IMR-90 (cell line): ENCODE measurements at regions not wholly inside any gene's neighbourhood (a gene's known extent, or its start where the extent isn't known, plus 50 kb on each side); places are given as distances from the start of the nearest gene placed in this dataset.

Experiments
- CEBPB ChIP-seq: IDR thresholded peaks from 2 replicates; pipeline ENCODE4 v1.6.1; 2012; ENCODE audit warnings: low read depth, low read length, improper control_type of control experiment
- CHD1 ChIP-seq: IDR thresholded peaks from 2 replicates; pipeline ENCODE4 v1.6.1; 2012; ENCODE audit warnings: low read depth, low read length, improper control_type of control experiment
- MAFK ChIP-seq: IDR thresholded peaks from 2 replicates; pipeline ENCODE4 v1.6.1; 2012; ENCODE audit warnings: low read depth, low read length, improper control_type of control experiment
- MAZ ChIP-seq: IDR thresholded peaks from 2 replicates; pipeline ENCODE4 v1.6.1; 2012; ENCODE audit warnings: low read depth, mild to moderate bottlenecking, low read length, improper control_type of control experiment, moderate library complexity, borderline replicate concordance
- MXI1 ChIP-seq: IDR thresholded peaks from 2 replicates; pipeline ENCODE4 v1.6.1; 2012; ENCODE audit warnings: low read depth, mild to moderate bottlenecking, low read length, moderate library complexity, borderline replicate concordance
- POLR2A ChIP-seq: IDR thresholded peaks from 2 replicates; pipeline ENCODE4 v1.6.1; 2012; ENCODE audit warnings: mild to moderate bottlenecking, low read depth, low read length
- RAD21 ChIP-seq: IDR thresholded peaks from 2 replicates; pipeline ENCODE4 v1.6.1; 2012; ENCODE audit warnings: low read length, improper control_type of control experiment
- RCOR1 ChIP-seq: IDR thresholded peaks from 2 replicates; pipeline ENCODE4 v1.6.1; 2012; ENCODE audit warnings: mild to moderate bottlenecking, low read length, improper control_type of control experiment; ENCODE audit not compliant: insufficient replicate concordance
- SMC3 ChIP-seq: fragments of 150-350 bp; IDR thresholded peaks from 2 replicates; pipeline ENCODE4 v1.6.1; 2016; ENCODE audit warnings: low read depth, mild to moderate bottlenecking, antibody characterized with exemption, low read length, moderate library complexity
- TF ChIP-seq, protein P1 (sequence below): fragments of 150-350 bp; IDR thresholded peaks from 2 replicates; pipeline ENCODE4 v1.6.1; 2017; ENCODE audit warnings: mild to moderate bottlenecking, antibody characterized with exemption, low read length, low read depth
- TF ChIP-seq, protein P2 (sequence below): conservative IDR thresholded peaks from 2 replicates; pipeline ENCODE4 v1.5.1; 2012; ENCODE audit warnings: mild to moderate bottlenecking, low read depth, low read length, improper control_type of control experiment

DNA sequence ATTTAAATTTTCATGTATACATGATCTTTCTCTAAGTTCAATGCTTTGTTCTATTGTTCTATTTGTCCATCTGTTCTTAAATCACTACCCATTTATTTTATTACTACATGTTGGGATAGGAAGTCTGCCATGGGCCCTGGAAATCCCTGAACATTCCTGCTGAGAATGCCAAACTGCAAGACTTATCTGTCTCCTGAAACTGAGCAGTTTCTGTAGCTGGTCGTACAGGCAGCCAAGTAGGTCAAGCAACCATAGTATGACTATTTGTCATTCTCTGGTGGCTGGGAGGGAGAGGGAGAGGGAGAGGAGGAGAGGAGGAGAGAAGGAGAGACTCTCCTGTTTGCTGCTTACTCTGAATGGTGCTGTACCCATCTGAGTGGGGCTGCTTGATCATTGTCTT lies 82.8 kb upstream of the SNX19 start:
- TF ChIP-seq POLR2A (no peak), CEBPB (no peak), CHD1 (no peak), RCOR1 (no peak), MAFK (no peak), MXI1 (no peak), RAD21 (no peak), MAZ (peak; percentile 41; the same call in 1 of the 2 replicates), SMC3 (no peak)
- TF ChIP-seq, protein P1, sequence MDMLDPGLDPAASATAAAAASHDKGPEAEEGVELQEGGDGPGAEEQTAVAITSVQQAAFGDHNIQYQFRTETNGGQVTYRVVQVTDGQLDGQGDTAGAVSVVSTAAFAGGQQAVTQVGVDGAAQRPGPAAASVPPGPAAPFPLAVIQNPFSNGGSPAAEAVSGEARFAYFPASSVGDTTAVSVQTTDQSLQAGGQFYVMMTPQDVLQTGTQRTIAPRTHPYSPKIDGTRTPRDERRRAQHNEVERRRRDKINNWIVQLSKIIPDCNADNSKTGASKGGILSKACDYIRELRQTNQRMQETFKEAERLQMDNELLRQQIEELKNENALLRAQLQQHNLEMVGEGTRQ: no peak
- TF ChIP-seq, protein P2, sequence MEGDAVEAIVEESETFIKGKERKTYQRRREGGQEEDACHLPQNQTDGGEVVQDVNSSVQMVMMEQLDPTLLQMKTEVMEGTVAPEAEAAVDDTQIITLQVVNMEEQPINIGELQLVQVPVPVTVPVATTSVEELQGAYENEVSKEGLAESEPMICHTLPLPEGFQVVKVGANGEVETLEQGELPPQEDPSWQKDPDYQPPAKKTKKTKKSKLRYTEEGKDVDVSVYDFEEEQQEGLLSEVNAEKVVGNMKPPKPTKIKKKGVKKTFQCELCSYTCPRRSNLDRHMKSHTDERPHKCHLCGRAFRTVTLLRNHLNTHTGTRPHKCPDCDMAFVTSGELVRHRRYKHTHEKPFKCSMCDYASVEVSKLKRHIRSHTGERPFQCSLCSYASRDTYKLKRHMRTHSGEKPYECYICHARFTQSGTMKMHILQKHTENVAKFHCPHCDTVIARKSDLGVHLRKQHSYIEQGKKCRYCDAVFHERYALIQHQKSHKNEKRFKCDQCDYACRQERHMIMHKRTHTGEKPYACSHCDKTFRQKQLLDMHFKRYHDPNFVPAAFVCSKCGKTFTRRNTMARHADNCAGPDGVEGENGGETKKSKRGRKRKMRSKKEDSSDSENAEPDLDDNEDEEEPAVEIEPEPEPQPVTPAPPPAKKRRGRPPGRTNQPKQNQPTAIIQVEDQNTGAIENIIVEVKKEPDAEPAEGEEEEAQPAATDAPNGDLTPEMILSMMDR: no peak
